ENCODE measurements at regions not wholly inside any gene's neighbourhood (a gene's known extent, or its start where the extent isn't known, plus 50 kb on each side); places are given as distances from the start of the nearest gene placed in this dataset.

DNA sequence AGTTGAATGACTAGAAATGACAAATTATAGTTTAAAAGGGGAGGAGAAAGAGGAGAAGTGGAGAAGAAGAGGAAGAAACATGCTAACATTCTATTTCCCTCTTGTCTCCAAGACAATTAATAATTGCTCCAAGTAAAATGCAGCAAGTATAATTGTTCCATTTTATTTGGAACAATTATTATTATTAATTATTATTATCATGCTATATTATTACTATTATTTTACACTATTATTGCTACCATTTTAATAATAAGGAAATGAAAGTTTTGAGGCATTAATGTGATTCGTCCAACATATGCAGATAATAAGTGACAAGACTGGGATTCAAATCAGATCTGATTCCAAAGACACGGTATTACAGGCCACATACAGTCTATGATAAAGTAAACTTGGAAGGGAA, 293.6 kb upstream of the ZC3H12C start:
- H4K20me1 ChIP-seq (ENCODE audit: insufficient read depth, low read length): no peaks in the 10 kb centered on the region
- ChIA-PET POLR2A (no interaction called here), CTCF (ENCODE audit: low intra/inter-chr PET ratio, low total read pairs) (no interaction called here)
- no peak overlapping the region for H3K4me3 ChIP-seq (replicated peaks in 1 of 3; ENCODE audit: insufficient read depth in 1 of 3, low read depth in 2 of 3, low read length in 3 of 3)
- ATAC-seq: no peak
- H3K9ac ChIP-seq (ENCODE audit: insufficient read depth, low read depth, low read length): no peak overlapping the region
- no peaks in the 10 kb centered on the region for H3K9me3 ChIP-seq (ENCODE audit: low read length)
- no peaks in the 10 kb centered on the region for H3K4me1 ChIP-seq (ENCODE audit: insufficient read depth, low read length)
- H3K27me3 ChIP-seq (ENCODE audit: control insufficient read depth in 1 of 2, insufficient read depth in 2 of 2, low read length in 2 of 2): no peaks in the 10 kb centered on the region
- H3K4me2 ChIP-seq (ENCODE audit: low read depth, low read length): no peak overlapping the region
- no peak for FAIRE-seq
- H3K79me2 ChIP-seq (ENCODE audit: insufficient read depth, low read length): no peaks in the 10 kb centered on the region
- DNase-seq (ENCODE audit: low spot score): no peak
- no peak overlapping the region for H3K27ac ChIP-seq (ENCODE audit: extremely low read length, insufficient read depth, low read length)
- H3K36me3 ChIP-seq (replicated peaks in 1 of 2; ENCODE audit: control insufficient read depth in 1 of 2, insufficient read depth in 2 of 2, low read length in 2 of 2): no peaks in the 10 kb centered on the region
- WGBS (ENCODE audit: low lambda C conversion rate): 0% methylated on average over 2 of the region's 2 CpGs
- intact Hi-C loops (cut with micrococcal nuclease; ENCODE audit: unreplicated experiment) (no loop called here), in situ Hi-C loops (cut with HindIII; ENCODE audit: extremely low pct_ligation_motif_present, low pct_unique_long_range_greater_than_20kb) (no loop called here)
- no TSS peak for BruUV-seq (replicated peaks)
- TF ChIP-seq, protein P1, sequence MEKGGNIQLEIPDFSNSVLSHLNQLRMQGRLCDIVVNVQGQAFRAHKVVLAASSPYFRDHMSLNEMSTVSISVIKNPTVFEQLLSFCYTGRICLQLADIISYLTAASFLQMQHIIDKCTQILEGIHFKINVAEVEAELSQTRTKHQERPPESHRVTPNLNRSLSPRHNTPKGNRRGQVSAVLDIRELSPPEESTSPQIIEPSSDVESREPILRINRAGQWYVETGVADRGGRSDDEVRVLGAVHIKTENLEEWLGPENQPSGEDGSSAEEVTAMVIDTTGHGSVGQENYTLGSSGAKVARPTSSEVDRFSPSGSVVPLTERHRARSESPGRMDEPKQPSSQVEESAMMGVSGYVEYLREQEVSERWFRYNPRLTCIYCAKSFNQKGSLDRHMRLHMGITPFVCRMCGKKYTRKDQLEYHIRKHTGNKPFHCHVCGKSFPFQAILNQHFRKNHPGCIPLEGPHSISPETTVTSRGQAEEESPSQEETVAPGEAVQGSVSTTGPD (CRISPR knock-in tag; IDR thresholded peaks at IDR 0.05): no peak
- no peak for TF ChIP-seq ZNF75D (CRISPR knock-in tag; IDR thresholded peaks at IDR 0.05; ENCODE audit: borderline replicate concordance)
- TF ChIP-seq, protein P2, sequence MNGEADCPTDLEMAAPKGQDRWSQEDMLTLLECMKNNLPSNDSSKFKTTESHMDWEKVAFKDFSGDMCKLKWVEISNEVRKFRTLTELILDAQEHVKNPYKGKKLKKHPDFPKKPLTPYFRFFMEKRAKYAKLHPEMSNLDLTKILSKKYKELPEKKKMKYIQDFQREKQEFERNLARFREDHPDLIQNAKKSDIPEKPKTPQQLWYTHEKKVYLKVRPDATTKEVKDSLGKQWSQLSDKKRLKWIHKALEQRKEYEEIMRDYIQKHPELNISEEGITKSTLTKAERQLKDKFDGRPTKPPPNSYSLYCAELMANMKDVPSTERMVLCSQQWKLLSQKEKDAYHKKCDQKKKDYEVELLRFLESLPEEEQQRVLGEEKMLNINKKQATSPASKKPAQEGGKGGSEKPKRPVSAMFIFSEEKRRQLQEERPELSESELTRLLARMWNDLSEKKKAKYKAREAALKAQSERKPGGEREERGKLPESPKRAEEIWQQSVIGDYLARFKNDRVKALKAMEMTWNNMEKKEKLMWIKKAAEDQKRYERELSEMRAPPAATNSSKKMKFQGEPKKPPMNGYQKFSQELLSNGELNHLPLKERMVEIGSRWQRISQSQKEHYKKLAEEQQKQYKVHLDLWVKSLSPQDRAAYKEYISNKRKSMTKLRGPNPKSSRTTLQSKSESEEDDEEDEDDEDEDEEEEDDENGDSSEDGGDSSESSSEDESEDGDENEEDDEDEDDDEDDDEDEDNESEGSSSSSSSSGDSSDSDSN (CRISPR knock-in tag; IDR thresholded peaks at IDR 0.05): no peak
- no peak for TF ChIP-seq BRD4 (CRISPR knock-in tag; IDR thresholded peaks at IDR 0.05)
- no peak for TF ChIP-seq HES4 (CRISPR knock-in tag; IDR thresholded peaks at IDR 0.05; ENCODE audit: borderline replicate concordance)
- no peak for TF ChIP-seq HCFC1 (IDR thresholded peaks at IDR 0.05; ENCODE audit: low read depth, low read length)
- no peak for TF ChIP-seq SP4 (CRISPR knock-in tag; IDR thresholded peaks at IDR 0.05)
- TF ChIP-seq, protein P3, sequence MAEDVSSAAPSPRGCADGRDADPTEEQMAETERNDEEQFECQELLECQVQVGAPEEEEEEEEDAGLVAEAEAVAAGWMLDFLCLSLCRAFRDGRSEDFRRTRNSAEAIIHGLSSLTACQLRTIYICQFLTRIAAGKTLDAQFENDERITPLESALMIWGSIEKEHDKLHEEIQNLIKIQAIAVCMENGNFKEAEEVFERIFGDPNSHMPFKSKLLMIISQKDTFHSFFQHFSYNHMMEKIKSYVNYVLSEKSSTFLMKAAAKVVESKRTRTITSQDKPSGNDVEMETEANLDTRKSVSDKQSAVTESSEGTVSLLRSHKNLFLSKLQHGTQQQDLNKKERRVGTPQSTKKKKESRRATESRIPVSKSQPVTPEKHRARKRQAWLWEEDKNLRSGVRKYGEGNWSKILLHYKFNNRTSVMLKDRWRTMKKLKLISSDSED (CRISPR knock-in tag; IDR thresholded peaks at IDR 0.05): no peak
- TF ChIP-seq ZNF136 (CRISPR knock-in tag; IDR thresholded peaks at IDR 0.05; ENCODE audit: low read depth): no peak
- TF ChIP-seq ZNF34 (CRISPR knock-in tag; IDR thresholded peaks at IDR 0.05; ENCODE audit: borderline replicate concordance): no peak
- TF ChIP-seq PTBP1 (IDR thresholded peaks at IDR 0.05; ENCODE audit: low read depth, low read length, poor library complexity, severe bottlenecking): no peak
- no peak for TF ChIP-seq MIER2 (CRISPR knock-in tag; IDR thresholded peaks at IDR 0.05)
- TF ChIP-seq ZNF546 (CRISPR knock-in tag; conservative IDR thresholded peaks at IDR 0.05): no peak
- no peak for TF ChIP-seq TEAD3 (CRISPR knock-in tag; optimal IDR thresholded peaks at IDR 0.05; ENCODE audit: borderline replicate concordance)
- TF ChIP-seq PAF1 (CRISPR knock-in tag; IDR thresholded peaks at IDR 0.05): no peak
- H2AFZ ChIP-seq (ENCODE audit: low read length): no peak overlapping the region

Data from HepG2 (cell line).